Mesenchymal stem cell (in vitro differentiated cells and primary cell): ENCODE measurements at regions not wholly inside any gene's neighbourhood (a gene's known extent, or its start where the extent isn't known, plus 50 kb on each side); places are given as distances from the start of the nearest gene placed in this dataset.
A peak's percentile ranks its signal among the peaks of the same experiment; 100 is the strongest.

Experiments
- DNase-seq: peaks from one replicate; pipeline ENCODE4 v3.0.0-alpha.2; 2013
- H2AFZ ChIP-seq: one replicate; pipeline ENCODE4 v1.6.1; 2013; ENCODE audit warnings: low read depth, mild to moderate bottlenecking, control low read depth, inconsistent platforms, low read length, moderate library complexity
- H2AK5ac ChIP-seq: 2 replicates; pipeline ENCODE4 v1.6.1; 2013; ENCODE audit warnings: low read length, moderate library complexity, mild to moderate bottlenecking, inconsistent platforms; ENCODE audit not compliant: severe bottlenecking
- H2BK120ac ChIP-seq: one replicate; pipeline ENCODE4 v1.6.1; 2013; ENCODE audit warnings: low read depth, mild to moderate bottlenecking, inconsistent platforms, low read length, moderate library complexity
- H2BK12ac ChIP-seq, 2 experiments: one replicate each; pipeline ENCODE4 v1.6.1; 2013; ENCODE audit warnings: inconsistent platforms in 2 of 2, low read length in 2 of 2, mild to moderate bottlenecking in 2 of 2, moderate library complexity in 2 of 2, control low read depth in 1 of 2
- H2BK15ac ChIP-seq: one replicate; pipeline ENCODE4 v1.6.1; 2013; ENCODE audit warnings: mild to moderate bottlenecking, low read depth, inconsistent platforms; ENCODE audit not compliant: poor library complexity, severe bottlenecking
- H2BK5ac ChIP-seq: 2 replicates; pipeline ENCODE4 v1.6.1; 2013; ENCODE audit warnings: low read depth, mild to moderate bottlenecking, low read length, control low read depth, inconsistent platforms; ENCODE audit not compliant: poor library complexity, severe bottlenecking
- H3K14ac ChIP-seq, 2 experiments: one replicate each; pipeline ENCODE4 v1.6.1; 2013; ENCODE audit warnings: inconsistent platforms in 2 of 2, low read length in 2 of 2, control low read depth in 1 of 2, mild to moderate bottlenecking in 1 of 2, moderate library complexity in 1 of 2
- H3K18ac ChIP-seq, 2 experiments: one replicate each; pipeline ENCODE4 v1.6.1; 2013; ENCODE audit warnings: inconsistent platforms in 2 of 2, low read length in 2 of 2, control low read depth in 1 of 2, low read depth in 1 of 2, mild to moderate bottlenecking in 1 of 2
- H3K23ac ChIP-seq, 2 experiments: one replicate each; pipeline ENCODE4 v1.6.1; 2013; ENCODE audit warnings: inconsistent platforms in 2 of 2, low read length in 2 of 2, mild to moderate bottlenecking in 2 of 2, moderate library complexity in 2 of 2, control low read depth in 1 of 2
- H3K27ac ChIP-seq: 2 replicates; pipeline ENCODE4 v1.5.1; 2013; ENCODE audit warnings: mild to moderate bottlenecking, moderate library complexity, low read length, control low read depth, inconsistent platforms; ENCODE audit not compliant: poor library complexity, severe bottlenecking
- H3K27me3 ChIP-seq, 2 experiments: 2 replicates each; pipeline versions ENCODE4 v1.6.1 to v1.7.0; 2013; ENCODE audit warnings: low read length in 2 of 2, mild to moderate bottlenecking in 2 of 2, moderate library complexity in 2 of 2, control low read depth in 1 of 2, inconsistent platforms in 1 of 2; ENCODE audit not compliant: control insufficient read depth in 1 of 2, insufficient read depth in 1 of 2
- H3K36me3 ChIP-seq, 2 experiments: 2 replicates each; pipeline versions ENCODE4 v1.6.1 to v1.7.0; 2013; ENCODE audit warnings: low read length in 2 of 2, control low read depth in 1 of 2, inconsistent platforms in 1 of 2, low read depth in 1 of 2, mild to moderate bottlenecking in 1 of 2; ENCODE audit not compliant: insufficient read depth in 2 of 2, control insufficient read depth in 1 of 2
- H3K4ac ChIP-seq, 2 experiments: one replicate each; pipeline ENCODE4 v1.6.1; 2013; ENCODE audit warnings: inconsistent platforms in 2 of 2, low read length in 2 of 2, mild to moderate bottlenecking in 2 of 2, moderate library complexity in 2 of 2, control low read depth in 1 of 2, low read depth in 1 of 2
- H3K4me1 ChIP-seq: 2 replicates; pipeline ENCODE4 v1.6.1; 2013; ENCODE audit warnings: low read depth, low read length, control low read depth; ENCODE audit not compliant: control insufficient read depth, insufficient read depth
- H3K4me2 ChIP-seq: 2 replicates; pipeline ENCODE4 v1.6.1; 2013; ENCODE audit warnings: low read length, mild to moderate bottlenecking, inconsistent platforms; ENCODE audit not compliant: poor library complexity, severe bottlenecking
- H3K4me3 ChIP-seq, 2 experiments: 2 replicates each; pipeline versions ENCODE4 v1.5.1 to v1.7.0; 2013; ENCODE audit warnings: low read length in 2 of 2, mild to moderate bottlenecking in 2 of 2, control low read depth in 1 of 2, low read depth in 1 of 2; ENCODE audit not compliant: insufficient read depth in 1 of 2
- H3K79me1 ChIP-seq: replicated peaks from 2 replicates; pipeline ENCODE4 v1.6.1; 2013; ENCODE audit warnings: mild to moderate bottlenecking, control low read depth, low read length, inconsistent platforms; ENCODE audit not compliant: poor library complexity, severe bottlenecking
- H3K9ac ChIP-seq: 2 replicates; pipeline ENCODE4 v1.7.0; 2013; ENCODE audit warnings: mild to moderate bottlenecking, low read length, moderate library complexity
- H3K9me3 ChIP-seq: 2 replicates; pipeline ENCODE4 v1.7.0; 2013; ENCODE audit warnings: mild to moderate bottlenecking, low read length; ENCODE audit not compliant: control insufficient read depth
- H4K8ac ChIP-seq: one replicate; pipeline ENCODE4 v1.6.1; 2013; ENCODE audit warnings: inconsistent platforms, mild to moderate bottlenecking, low read length, moderate library complexity
- H4K91ac ChIP-seq: one replicate; pipeline ENCODE4 v1.6.1; 2013; ENCODE audit warnings: mild to moderate bottlenecking, low read length, inconsistent platforms
- WGBS: methylation state at CpG from one replicate; pipeline ENCODE4 v1.1.7; 2013; ENCODE audit warnings: mixed read lengths; 5-methylcytosine and 5-hydroxymethylcytosine counted together

DNA sequence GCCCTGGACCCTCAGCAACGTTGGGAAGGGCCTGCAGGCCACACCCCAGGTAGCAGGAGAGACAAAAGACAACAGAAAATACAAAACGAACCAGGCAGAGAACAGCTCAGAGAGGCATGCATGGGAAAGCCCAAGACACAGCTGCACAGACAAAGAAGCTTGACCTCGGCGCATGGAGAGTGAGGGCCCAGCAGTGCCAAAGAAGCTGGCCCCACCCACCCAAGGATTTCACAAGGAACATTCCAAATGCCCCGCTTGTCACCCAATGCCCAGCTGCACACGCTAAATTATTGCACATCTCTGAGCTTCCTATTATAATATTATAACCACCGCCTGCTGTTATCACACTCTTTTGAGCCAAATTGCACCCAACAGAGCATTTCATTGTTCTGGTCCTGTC lies 147.7 kb upstream of the TBL1X start:
- no peak overlapping the region for H3K27ac ChIP-seq
- H2BK5ac ChIP-seq: no peak overlapping the region
- no peak overlapping the region for H3K9ac ChIP-seq
- H2BK12ac ChIP-seq: peak overlapping the region; percentile 7 to 84
- no peak overlapping the region for H3K4me3 ChIP-seq
- H2BK15ac ChIP-seq: no peak overlapping the region
- H3K79me1 ChIP-seq: no peaks in the 10 kb centered on the region
- peak overlapping the region; percentile 58 for H2BK120ac ChIP-seq
- DNase-seq: no peak
- WGBS: 66% methylated on average over 6 of the region's 7 CpGs
- H3K4ac ChIP-seq: peak overlapping the region in 1 of 2 experiments; percentile 1
- no peak overlapping the region for H3K14ac ChIP-seq
- peak overlapping the region; percentile 17 for H4K8ac ChIP-seq
- no peak overlapping the region for H2AFZ ChIP-seq
- peak overlapping the region; percentile 72 for H4K91ac ChIP-seq
- no peak overlapping the region for H3K4me2 ChIP-seq
- H2AK5ac ChIP-seq: no peak overlapping the region
- no peaks in the 10 kb centered on the region for H3K9me3 ChIP-seq
- H3K23ac ChIP-seq: no peak overlapping the region
- H3K27me3 ChIP-seq: no peaks in the 10 kb centered on the region
- H3K18ac ChIP-seq: peak overlapping the region in 1 of 2 experiments; percentile 3
- no peaks in the 10 kb centered on the region for H3K4me1 ChIP-seq
- no peaks in the 10 kb centered on the region for H3K36me3 ChIP-seq

DNA sequence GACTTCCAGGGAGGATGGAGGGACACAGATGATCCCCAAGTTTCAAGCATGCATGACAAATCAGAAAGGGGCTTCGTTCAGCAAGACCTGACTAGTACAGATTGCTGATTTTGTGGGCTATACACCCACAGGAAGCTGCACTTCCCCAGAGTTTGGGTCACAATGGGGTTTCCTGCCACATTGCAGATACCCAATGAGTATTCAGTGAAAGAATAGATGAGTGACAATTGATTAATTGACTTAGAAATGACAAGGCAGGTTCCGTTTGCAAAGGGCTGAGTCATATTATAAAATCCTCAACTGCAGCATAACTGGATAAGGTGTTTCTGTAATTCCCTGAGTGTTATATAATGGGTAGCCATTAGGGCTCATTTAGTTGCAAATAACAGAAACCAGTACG lies 146.6 kb upstream of the TBL1X start:
- no peak for DNase-seq
- no peaks in the 10 kb centered on the region for H3K27me3 ChIP-seq
- H2AK5ac ChIP-seq: no peak overlapping the region
- no peaks in the 10 kb centered on the region for H3K79me1 ChIP-seq
- no peak overlapping the region for H2AFZ ChIP-seq
- H3K27ac ChIP-seq: no peak overlapping the region
- H2BK5ac ChIP-seq: no peak overlapping the region
- H3K23ac ChIP-seq: no peak overlapping the region
- H3K4me3 ChIP-seq: no peak overlapping the region
- no peak overlapping the region for H4K91ac ChIP-seq
- no peak overlapping the region for H3K4ac ChIP-seq
- no peak overlapping the region for H3K9ac ChIP-seq
- no peaks in the 10 kb centered on the region for H3K36me3 ChIP-seq
- no peak overlapping the region for H3K4me2 ChIP-seq
- H3K18ac ChIP-seq: peak overlapping the region in 1 of 2 experiments; percentile 19
- H3K4me1 ChIP-seq: no peaks in the 10 kb centered on the region
- no peaks in the 10 kb centered on the region for H3K9me3 ChIP-seq
- H2BK12ac ChIP-seq: no peak overlapping the region
- no peak overlapping the region for H3K14ac ChIP-seq
- WGBS: 75% methylated on average over 3 of the region's 3 CpGs
- H4K8ac ChIP-seq: no peak overlapping the region
- no peak overlapping the region for H2BK15ac ChIP-seq
- H2BK120ac ChIP-seq: no peak overlapping the region

DNA sequence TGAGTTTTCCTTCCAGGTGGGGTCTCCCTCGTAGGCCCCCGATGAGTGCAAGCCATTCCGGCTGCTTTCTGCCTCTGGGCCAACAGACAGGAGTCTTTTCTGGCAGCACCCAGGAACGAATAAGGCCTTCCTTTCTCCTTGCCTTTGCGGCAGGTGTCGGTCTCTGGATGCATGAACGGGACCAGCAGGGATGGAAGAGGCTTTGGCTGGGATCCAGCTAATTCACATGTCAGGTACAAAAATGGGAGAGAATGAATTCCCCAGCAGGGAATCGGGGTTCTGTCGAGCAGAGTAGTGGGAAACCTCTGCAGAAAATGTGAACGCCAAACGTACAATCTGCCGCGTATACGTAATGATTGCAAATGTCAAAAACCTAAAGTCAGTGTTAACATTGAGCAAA lies 146.1 kb upstream of the TBL1X start:
- Histone ChIP-seq H3K36me3 (no peaks in the 10 kb centered on the region), H2BK12ac (peak overlapping the region in 1 of 2 experiments; percentile 42), H2BK15ac (no peak overlapping the region), H2AFZ (no peak overlapping the region), H3K27me3 (no peaks in the 10 kb centered on the region), H4K91ac (no peak overlapping the region), H3K79me1 (no peaks in the 10 kb centered on the region), H2BK5ac (no peak overlapping the region), H3K4me3 (no peak overlapping the region), H3K9ac (no peak overlapping the region), H3K4me1 (no peaks in the 10 kb centered on the region), H3K18ac (no peak overlapping the region), H3K9me3 (no peaks in the 10 kb centered on the region), H3K4ac (no peak overlapping the region), H4K8ac (no peak overlapping the region), H2BK120ac (no peak overlapping the region), H3K4me2 (no peak overlapping the region), H2AK5ac (no peak overlapping the region), H3K23ac (no peak overlapping the region), H3K27ac (no peak overlapping the region), H3K14ac (no peak overlapping the region)
- 98% methylated on average over 9 of the region's 14 CpGs for WGBS
- no peak for DNase-seq

DNA sequence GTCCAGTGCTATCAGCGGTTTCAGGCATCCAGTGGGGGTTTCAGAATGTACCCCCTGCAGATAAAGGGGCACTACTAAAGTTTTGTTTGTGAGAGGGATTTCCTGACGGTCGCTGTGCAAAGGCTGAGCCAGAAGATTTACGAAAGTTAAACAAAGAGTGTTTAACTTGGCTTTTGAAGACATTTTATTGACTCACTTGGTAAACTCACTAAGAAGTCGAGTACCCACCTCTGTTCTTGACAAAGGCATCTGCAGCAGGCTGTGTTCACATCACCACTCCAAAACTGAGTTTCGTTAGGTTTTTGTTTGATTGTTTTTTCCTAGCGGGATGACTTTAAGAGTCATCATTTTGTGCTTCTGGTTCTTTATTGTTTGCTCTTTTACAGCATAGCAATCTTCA lies 143.9 kb upstream of the TBL1X start:
- Histone ChIP-seq H3K79me1 (no peaks in the 10 kb centered on the region), H3K4ac (no peak overlapping the region), H3K9ac (no peak overlapping the region), H3K27me3 (no peaks in the 10 kb centered on the region), H3K4me2 (no peak overlapping the region), H3K4me3 (no peak overlapping the region), H3K23ac (no peak overlapping the region), H3K36me3 (no peaks in the 10 kb centered on the region), H3K27ac (no peak overlapping the region), H2AK5ac (no peak overlapping the region), H3K9me3 (no peaks in the 10 kb centered on the region), H2BK5ac (no peak overlapping the region), H2AFZ (no peak overlapping the region), H2BK12ac (no peak overlapping the region), H3K4me1 (no peaks in the 10 kb centered on the region), H4K91ac (no peak overlapping the region), H3K18ac (no peak overlapping the region), H4K8ac (no peak overlapping the region), H3K14ac (no peak overlapping the region), H2BK120ac (no peak overlapping the region), H2BK15ac (no peak overlapping the region)
- DNase-seq: no peak
- WGBS: 54% methylated on average over 5 of the region's 7 CpGs
